ENCODE measurements at regions not wholly inside any gene's neighbourhood (a gene's known extent, or its start where the extent isn't known, plus 50 kb on each side); places are given as distances from the start of the nearest gene placed in this dataset.
A peak's percentile ranks its signal among the peaks of the same experiment; 100 is the strongest.

GRCh38 chr5:60446917-60447316 is 253.0 kb downstream of the DEPDC1B start:
- peaks cover 0 to 6% of the 10 kb centered on the region in 2 experiments; a peak in 1 of 4 replicates for H3K4me1 Mint-ChIP-seq
- Histone ChIP-seq H3K79me1 (ENCODE audit: insufficient read depth, low read depth, low read length, poor library complexity, severe bottlenecking) (no peaks in the 10 kb centered on the region), H3K14ac (ENCODE audit: insufficient read depth, low read length) (no peak overlapping the region), H3T11ph (ENCODE audit: low read length) (no peak overlapping the region), H3K9ac (ENCODE audit: extremely low read depth, insufficient read length, low read length) (no peak overlapping the region), H3K79me2 (ENCODE audit: insufficient read depth, low read length) (no peaks in the 10 kb centered on the region), H3K4me2 (ENCODE audit: insufficient read depth, insufficient read length, low read length) (no peak overlapping the region), H3K27me3 (ENCODE audit: insufficient read depth, low read length) (no peaks in the 10 kb centered on the region), H2BK15ac (ENCODE audit: low read depth, low read length) (no peak overlapping the region), H2AFZ (ENCODE audit: low read length) (no peak overlapping the region), H3K4ac (ENCODE audit: low read depth, low read length) (no peak overlapping the region), H3K18ac (ENCODE audit: insufficient read length, low read depth, low read length) (no peak overlapping the region), H2BK12ac (ENCODE audit: insufficient read length, low read depth, low read length) (no peak overlapping the region), H2BK20ac (ENCODE audit: low read depth, low read length, poor library complexity, severe bottlenecking) (no peak overlapping the region), H4K8ac (replicated peaks; ENCODE audit: insufficient read length, low read depth, low read length) (no peak overlapping the region), H4K5ac (ENCODE audit: insufficient read length, low read depth, low read length) (no peak overlapping the region), H2AK5ac (ENCODE audit: insufficient read length, low read length) (no peak overlapping the region), H3K56ac (ENCODE audit: insufficient read length, low read depth, low read length) (no peak overlapping the region), H2BK5ac (ENCODE audit: insufficient read length, low read length) (no peak overlapping the region), H4K91ac (ENCODE audit: insufficient read length, low read depth, low read length) (no peak overlapping the region), H3K27ac (ENCODE audit: insufficient read length, low read depth, low read length) (no peak overlapping the region), H4K20me1 (ENCODE audit: control insufficient read depth, insufficient read depth, insufficient read length) (no peaks in the 10 kb centered on the region), H3K23ac (ENCODE audit: insufficient read length, low read depth, low read length) (no peak overlapping the region), H3K23me2 (ENCODE audit: insufficient read length, low read depth, low read length, poor library complexity, severe bottlenecking) (no peaks in the 10 kb centered on the region), H3K9me3 (ENCODE audit: control insufficient read depth, low read depth, low read length) (no peaks in the 10 kb centered on the region), H3K4me1 (ENCODE audit: insufficient read depth, low read length) (no peaks in the 10 kb centered on the region), H2BK120ac (ENCODE audit: low read depth, low read length, poor library complexity, severe bottlenecking) (no peak overlapping the region)
- H3K27me3 Mint-ChIP-seq (ENCODE audit: low read depth), result no peaks in the 10 kb centered on the region
- no peaks in the 10 kb centered on the region for H3K36me3 Mint-ChIP-seq (ENCODE audit: insufficient read depth in 1 of 3, low read depth in 3 of 3)
- H3K9me3 Mint-ChIP-seq, result no peaks in the 10 kb centered on the region
- no peak for DNase-seq
- H3K27ac Mint-ChIP-seq, result peak overlapping the region in 1 of 3 experiments; percentile 62; a peak in 1 of 7 replicates
- WGBS (ENCODE audit: extremely low coverage, insufficient read length, low lambda C conversion rate), result no CpG with 5 or more reads among the region's 3 CpGs
- no peak overlapping the region for H3K4me3 Mint-ChIP-seq
- TF ChIP-seq CTCF (conservative IDR thresholded peaks at IDR 0.05), result no peak

Measured in H9 (cell line).